Mammary epithelial cell (primary cell): ENCODE measurements at regions not wholly inside any gene's neighbourhood (a gene's known extent, or its start where the extent isn't known, plus 50 kb on each side); places are given as distances from the start of the nearest gene placed in this dataset.

Experiments
- CTCF ChIP-seq, 2 donors: IDR thresholded peaks in 1 of 2; conservative IDR thresholded peaks in 1 of 2; 2 replicates each; pipeline ENCODE4 v1.5.1; 2011 to 2012; ENCODE audit warnings: inconsistent platforms in 2 of 2, low read length in 2 of 2, mild to moderate bottlenecking in 2 of 2, control low read depth in 1 of 2, low read depth in 1 of 2; ENCODE audit not compliant: insufficient read depth in 1 of 2; ENCODE audit errors: extremely low read depth in 1 of 2
- EZH2 ChIP-seq: IDR thresholded peaks from 2 replicates; pipeline ENCODE4 v1.6.1; 2012; ENCODE audit warnings: low read length, inconsistent platforms, borderline replicate concordance

DNA sequence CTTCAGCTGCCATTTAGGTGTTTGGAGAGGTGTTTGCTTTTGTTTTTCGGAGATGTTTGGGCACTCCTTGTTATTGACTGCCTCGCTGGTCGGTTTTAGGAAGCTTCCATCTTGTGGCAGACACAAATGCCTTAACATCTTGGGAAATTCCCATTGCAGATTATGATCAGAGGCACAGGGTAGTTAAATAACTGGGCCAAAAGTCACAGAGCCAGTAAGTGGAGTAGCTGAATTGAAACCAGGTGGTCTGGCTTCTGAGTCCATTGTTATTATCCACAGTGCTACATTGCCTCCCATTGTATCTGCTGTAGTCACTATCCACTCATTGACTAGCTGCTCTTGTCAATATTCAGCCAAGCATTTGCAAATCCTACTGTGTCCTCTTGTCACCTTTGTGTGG is 138.2 kb upstream of the PLPP4 start:
- no peak for TF ChIP-seq CTCF (conservative IDR thresholded peaks at IDR 0.05 in 1 of 2, IDR thresholded peaks at IDR 0.05 in 1 of 2; ENCODE audit: extremely low read depth in 1 of 2, insufficient read depth in 1 of 2, low read depth in 1 of 2, low read length in 2 of 2)
- TF ChIP-seq EZH2, result no peak
